Effector memory CD4-positive, alpha-beta T cell (primary cell): ENCODE measurements at regions not wholly inside any gene's neighbourhood (a gene's known extent, or its start where the extent isn't known, plus 50 kb on each side); places are given as distances from the start of the nearest gene placed in this dataset.

Source experiments
- DNase-seq, 3 donors: peaks; one replicate each; pipeline ENCODE4 v3.0.0-alpha.2; 2020
- H3K27ac ChIP-seq: 2 replicates; pipeline ENCODE4 v1.7.0; 2013; ENCODE audit warnings: mild to moderate bottlenecking, low read length, moderate library complexity; ENCODE audit not compliant: insufficient read depth, poor library complexity, severe bottlenecking
- H3K27me3 ChIP-seq: replicated peaks from 2 replicates; pipeline ENCODE4 v1.7.0; 2013; ENCODE audit warnings: mild to moderate bottlenecking, low read length; ENCODE audit not compliant: insufficient read depth, control insufficient read depth, poor library complexity, severe bottlenecking
- H3K36me3 ChIP-seq: 2 replicates; pipeline ENCODE4 v1.7.0; 2013; ENCODE audit warnings: mild to moderate bottlenecking, low read length, moderate library complexity; ENCODE audit not compliant: control insufficient read depth, insufficient read depth
- H3K4me1 ChIP-seq: 2 replicates; pipeline ENCODE4 v1.7.0; 2013; ENCODE audit warnings: low read length, mild to moderate bottlenecking; ENCODE audit not compliant: control insufficient read depth, insufficient read depth, poor library complexity, severe bottlenecking
- H3K4me3 ChIP-seq: 2 replicates; pipeline ENCODE4 v1.7.0; 2013; ENCODE audit warnings: low read length, low read depth, mild to moderate bottlenecking; ENCODE audit not compliant: insufficient read depth, poor library complexity, severe bottlenecking
- H3K9me3 ChIP-seq: 2 replicates; pipeline ENCODE4 v1.7.0; 2013; ENCODE audit warnings: mild to moderate bottlenecking, low read length, moderate library complexity; ENCODE audit not compliant: control insufficient read depth

DNA sequence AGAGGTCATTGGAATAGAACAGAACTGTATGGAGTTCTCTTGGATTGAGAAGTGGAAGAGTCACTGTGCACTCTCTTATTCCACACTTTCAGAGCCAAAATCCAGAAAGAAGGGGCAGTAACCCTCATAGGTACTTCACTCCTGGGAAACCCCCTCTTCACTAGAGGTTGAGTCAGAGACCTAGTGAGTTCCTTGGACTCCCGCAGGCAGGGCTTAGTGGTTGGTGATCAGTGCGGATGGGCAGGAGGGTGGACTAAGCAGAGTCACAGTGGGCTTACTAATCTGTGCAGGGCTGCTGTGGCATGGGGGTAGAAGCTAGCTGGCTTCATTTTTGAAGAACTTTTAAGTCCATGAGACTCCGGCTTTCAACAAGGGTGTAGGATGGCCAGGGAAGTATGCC, 95.0 kb upstream of the MLN start:
- Histone ChIP-seq H3K9me3 (no peaks in the 10 kb centered on the region), H3K27ac (no peak overlapping the region), H3K27me3 (no peaks in the 10 kb centered on the region), H3K4me3 (no peak overlapping the region), H3K4me1 (peaks cover 16% of the 10 kb centered on the region), H3K36me3 (no peaks in the 10 kb centered on the region)
- DNase-seq: no peak

- Histone ChIP-seq H3K9me3 (no peaks in the 10 kb centered on the region), H3K27ac (no peak overlapping the region), H3K4me1 (peaks cover 10% of the 10 kb centered on the region), H3K4me3 (no peak overlapping the region), H3K27me3 (no peaks in the 10 kb centered on the region), H3K36me3 (no peaks in the 10 kb centered on the region)
- no peak for DNase-seq
Measured at GRCh38 chr6:33897189-33897780, 93.5 kb upstream of the MLN start.

DNA sequence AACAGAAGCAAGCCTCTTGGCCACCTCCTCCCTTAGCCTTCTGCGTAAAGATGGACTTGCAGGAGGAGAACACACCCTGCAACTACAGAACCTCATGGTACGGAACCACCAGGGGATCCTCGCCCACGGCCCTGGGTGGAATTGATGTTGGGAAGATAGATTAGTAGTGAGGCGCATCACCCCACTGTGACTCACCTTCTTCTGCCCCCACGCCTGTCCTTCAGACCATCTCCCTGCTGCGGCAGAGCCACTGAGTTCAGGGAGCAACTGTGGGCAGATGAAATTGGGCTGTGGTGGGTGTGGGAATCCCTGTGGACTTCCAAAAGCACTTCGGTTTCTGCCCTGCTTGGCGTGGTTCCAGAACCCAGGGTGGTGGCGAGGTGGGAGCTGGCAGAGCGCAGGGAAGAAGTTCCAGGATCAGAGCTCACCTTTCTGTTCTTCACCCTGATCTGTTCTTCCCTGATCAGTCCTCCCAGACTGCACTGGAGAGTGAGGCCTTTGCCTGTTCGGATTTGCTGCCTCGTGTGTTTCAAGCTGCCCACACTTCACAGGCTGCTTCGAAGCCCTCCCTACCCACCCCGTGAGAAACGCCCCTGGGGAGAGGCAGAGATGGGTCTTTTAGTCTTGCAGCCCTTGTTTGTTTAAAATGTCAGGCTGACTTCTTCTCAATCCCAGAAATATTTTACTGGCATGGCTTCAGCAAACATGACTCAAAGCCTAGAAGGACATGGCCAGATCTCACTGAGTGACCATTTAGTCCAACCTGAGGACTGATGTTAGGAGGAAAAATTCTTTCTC, 92.8 kb upstream of the MLN start:
- Histone ChIP-seq H3K9me3 (no peaks in the 10 kb centered on the region), H3K27me3 (no peaks in the 10 kb centered on the region), H3K36me3 (no peaks in the 10 kb centered on the region), H3K27ac (no peak overlapping the region), H3K4me1 (peaks cover 10% of the 10 kb centered on the region), H3K4me3 (no peak overlapping the region)
- DNase-seq: no peak

DNA sequence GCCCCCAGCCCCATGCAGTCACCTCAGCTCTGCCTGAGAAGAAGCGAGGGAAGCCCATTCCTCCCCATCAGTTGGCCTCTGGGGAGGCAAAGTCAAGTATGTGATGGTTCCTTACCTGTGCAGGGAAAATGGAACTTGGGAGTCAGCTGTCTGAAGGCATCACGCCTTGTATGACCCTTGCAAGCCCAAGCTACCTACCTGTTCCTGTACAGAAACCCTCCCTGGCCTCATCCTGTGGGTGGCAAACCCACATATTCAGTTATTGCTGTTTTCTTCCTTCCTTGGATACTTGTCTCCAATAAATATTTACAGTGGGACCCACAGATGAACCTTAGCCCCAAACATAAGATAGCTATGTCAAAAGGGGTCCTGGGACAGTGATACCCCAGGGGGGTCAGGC, 92.2 kb upstream of the MLN start:
- no peak for DNase-seq
- peaks cover 10% of the 10 kb centered on the region for H3K4me1 ChIP-seq
- H3K27ac ChIP-seq: no peak overlapping the region
- H3K4me3 ChIP-seq: no peak overlapping the region
- H3K27me3 ChIP-seq: no peaks in the 10 kb centered on the region
- H3K9me3 ChIP-seq: no peaks in the 10 kb centered on the region
- H3K36me3 ChIP-seq: no peaks in the 10 kb centered on the region

- DNase-seq: no peak
- no peaks in the 10 kb centered on the region for H3K36me3 ChIP-seq
- H3K27ac ChIP-seq: no peak overlapping the region
- H3K9me3 ChIP-seq: no peaks in the 10 kb centered on the region
- H3K4me1 ChIP-seq: peaks cover 10% of the 10 kb centered on the region
- H3K27me3 ChIP-seq: no peaks in the 10 kb centered on the region
- no peak overlapping the region for H3K4me3 ChIP-seq
Measured at GRCh38 chr6:33895296-33895695, 91.5 kb upstream of the MLN start.

GRCh38 chr6:33894438-33894837, 90.6 kb upstream of the MLN start:
- no peaks in the 10 kb centered on the region for H3K9me3 ChIP-seq
- H3K36me3 ChIP-seq: no peaks in the 10 kb centered on the region
- H3K27me3 ChIP-seq: no peaks in the 10 kb centered on the region
- H3K27ac ChIP-seq: no peak overlapping the region
- no peak for DNase-seq
- peaks cover 10% of the 10 kb centered on the region for H3K4me1 ChIP-seq
- no peak overlapping the region for H3K4me3 ChIP-seq

GRCh38 chr6:33892581-33893346, 89.0 kb upstream of the MLN start:
- Histone ChIP-seq H3K27me3 (no peaks in the 10 kb centered on the region), H3K4me3 (no peak overlapping the region)
- DNase-seq: no peak

GRCh38 chr6:33888664-33889200, 84.9 kb upstream of the MLN start:
- Histone ChIP-seq H3K9me3 (no peaks in the 10 kb centered on the region), H3K36me3 (no peaks in the 10 kb centered on the region), H3K27me3 (no peaks in the 10 kb centered on the region), H3K4me1 (no peaks in the 10 kb centered on the region), H3K4me3 (no peak overlapping the region), H3K27ac (no peak overlapping the region)
- no peak for DNase-seq

More at GRCh38 chr6:33892581-33893346, 89.0 kb upstream of the MLN start:
- H3K9me3 ChIP-seq: no peaks in the 10 kb centered on the region
- H3K4me1 ChIP-seq: peaks cover 10% of the 10 kb centered on the region
- H3K36me3 ChIP-seq: no peaks in the 10 kb centered on the region
- no peak overlapping the region for H3K27ac ChIP-seq

DNA sequence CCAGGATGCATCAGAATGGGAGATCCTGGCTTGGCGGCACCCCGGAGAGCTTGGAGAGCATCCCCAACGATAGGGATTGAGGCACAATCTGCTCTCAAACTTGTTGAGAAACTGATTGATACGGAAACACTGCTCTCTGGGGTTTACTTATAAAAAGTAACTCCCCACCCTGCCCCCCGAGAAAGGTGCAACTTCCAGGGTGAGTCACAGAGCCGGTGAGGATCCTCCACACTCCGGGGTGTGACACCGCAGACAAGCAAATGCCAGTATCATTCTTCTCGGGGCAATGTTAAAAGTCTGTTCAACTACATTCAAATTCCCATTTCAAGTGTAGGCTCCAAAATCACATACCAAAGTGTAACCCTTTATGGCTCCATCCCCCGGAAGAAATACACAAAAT, 84.4 kb upstream of the MLN start:
- H3K36me3 ChIP-seq: no peaks in the 10 kb centered on the region
- H3K9me3 ChIP-seq: no peaks in the 10 kb centered on the region
- no peaks in the 10 kb centered on the region for H3K27me3 ChIP-seq
- H3K27ac ChIP-seq: no peak overlapping the region
- no peak for DNase-seq
- H3K4me3 ChIP-seq: no peak overlapping the region
- H3K4me1 ChIP-seq: no peaks in the 10 kb centered on the region
